ENCODE measurements at regions not wholly inside any gene's neighbourhood (a gene's known extent, or its start where the extent isn't known, plus 50 kb on each side); places are given as distances from the start of the nearest gene placed in this dataset.

- TF ChIP-seq CTCF (IDR thresholded peaks at IDR 0.05) = no peak
- no peak for TF ChIP-seq POLR2A (IDR thresholded peaks at IDR 0.05)
Measured at GRCh38 chr6:14664621-14665315, 547.2 kb downstream of the CD83 start.

Measured in body of pancreas (tissue), 4 donors.